GM23338 (cell line): ENCODE measurements at regions not wholly inside any gene's neighbourhood (a gene's known extent, or its start where the extent isn't known, plus 50 kb on each side); places are given as distances from the start of the nearest gene placed in this dataset.

ENCODE experiments used
- ATAC-seq: fragments of 200-7000 bp; cut with Tn5 transposase; 3 replicates; pipeline ENCODE4 v1.9.1; 2020
- DNase-seq: peaks from one replicate; pipeline ENCODE4 v3.0.0-alpha.2; 2015; ENCODE audit warnings: low spot score
- H2AFZ ChIP-seq: fragments of 200-600 bp; sonication (generic); 2 replicates; pipeline ENCODE4 v1.8.0; 2016; ENCODE audit warnings: antibody characterized with exemption, mild to moderate bottlenecking, moderate library complexity
- H3F3A ChIP-seq: fragments of 200-600 bp; sonication (generic); replicated peaks from 2 replicates; pipeline ENCODE4 v1.8.0; 2017; ENCODE audit warnings: antibody characterized with exemption, mixed run types, low read depth
- H3K27ac ChIP-seq: fragments of 200-600 bp; sonication (generic); 2 replicates; pipeline ENCODE4 v1.6.1; 2016; ENCODE audit warnings: low read depth
- H3K27me3 ChIP-seq: fragments of 200-600 bp; sonication (generic); 2 replicates; pipeline ENCODE4 v1.8.0; 2016; ENCODE audit warnings: mild to moderate bottlenecking, mixed run types, moderate library complexity; ENCODE audit not compliant: insufficient read depth
- H3K36me3 ChIP-seq: fragments of 200-600 bp; sonication (generic); 2 replicates; pipeline ENCODE4 v1.8.0; 2016; ENCODE audit warnings: mild to moderate bottlenecking; ENCODE audit not compliant: insufficient read depth
- H3K4me1 ChIP-seq: fragments of 200-600 bp; sonication (generic); 2 replicates; pipeline ENCODE4 v1.8.0; 2016; ENCODE audit warnings: mild to moderate bottlenecking, moderate library complexity; ENCODE audit not compliant: insufficient read depth
- H3K4me2 ChIP-seq: fragments of 200-600 bp; sonication (generic); 2 replicates; pipeline ENCODE4 v1.7.1; 2017; ENCODE audit warnings: mixed run types
- H3K4me3 ChIP-seq: fragments of 200-600 bp; sonication (generic); 2 replicates; pipeline ENCODE4 v1.6.1; 2016; ENCODE audit warnings: mixed run types
- H3K79me2 ChIP-seq: fragments of 200-600 bp; sonication (generic); replicated peaks from 2 replicates; pipeline ENCODE4 v1.8.0; 2017; ENCODE audit warnings: mild to moderate bottlenecking; ENCODE audit not compliant: insufficient read depth
- H3K9me2 ChIP-seq: fragments of 200-600 bp; sonication (generic); 2 replicates; pipeline ENCODE4 v1.8.0; 2017; ENCODE audit not compliant: insufficient read depth
- H4K20me1 ChIP-seq: fragments of 200-600 bp; sonication (generic); replicated peaks from 2 replicates; pipeline ENCODE4 v1.8.0; 2017; ENCODE audit warnings: mild to moderate bottlenecking; ENCODE audit not compliant: insufficient read depth
- H3K27ac Mint-ChIP-seq: 2 replicates; pipeline ENCODE4 v1.8.0; 2020; ENCODE audit warnings: inconsistent platforms, mild to moderate bottlenecking, moderate library complexity, mixed read lengths
- H3K27me3 Mint-ChIP-seq: 3 replicates; pipeline ENCODE4 v1.8.0; 2022; ENCODE audit warnings: low read depth, mild to moderate bottlenecking, moderate library complexity, mixed read lengths, inconsistent platforms; ENCODE audit not compliant: insufficient read depth, poor library complexity
- H3K36me3 Mint-ChIP-seq: 3 replicates; pipeline ENCODE4 v1.8.0; 2021; ENCODE audit warnings: low read depth, mild to moderate bottlenecking, inconsistent platforms, moderate library complexity, mixed read lengths
- H3K4me1 Mint-ChIP-seq: 3 replicates; pipeline ENCODE4 v1.8.0; 2020; ENCODE audit warnings: mild to moderate bottlenecking, inconsistent platforms, mixed read lengths
- H3K4me3 Mint-ChIP-seq: 3 replicates; pipeline ENCODE4 v1.8.0; 2021; ENCODE audit warnings: moderate library complexity, mild to moderate bottlenecking, inconsistent platforms, mixed read lengths
- H3K9me3 Mint-ChIP-seq: 3 replicates; pipeline ENCODE4 v1.8.0; 2020; ENCODE audit warnings: moderate library complexity, mild to moderate bottlenecking, inconsistent platforms, mixed read lengths
- CREB1 ChIP-seq: fragments of 250-450 bp; sonication (Bioruptor Pico); IDR thresholded peaks from 2 replicates; pipeline ENCODE4 v1.5.0; 2020; ENCODE audit warnings: low read depth, mild to moderate bottlenecking, moderate library complexity
- CTCF ChIP-seq, 2 experiments: fragments of 200-600 bp in 1 of 2; sonication (generic) in 1 of 2; conservative IDR thresholded peaks; 2 replicates each; pipeline versions ENCODE4 v1.5.1 to v1.6.1; 2016 to 2017; ENCODE audit warnings: antibody characterized with exemption in 2 of 2, low read depth in 2 of 2, mild to moderate bottlenecking in 2 of 2, moderate library complexity in 1 of 2
- EZH2phosphoT487 ChIP-seq: fragments of 200-600 bp; sonication (generic); IDR thresholded peaks from one replicate; pipeline ENCODE4 v1.8.1; 2018; ENCODE audit warnings: antibody characterized with exemption; ENCODE audit not compliant: unreplicated experiment
- JUNB ChIP-seq: IDR thresholded peaks from one replicate; pipeline ENCODE4 v1.6.1; 2016; ENCODE audit warnings: antibody characterized with exemption; ENCODE audit not compliant: unreplicated experiment
- NANOG ChIP-seq: IDR thresholded peaks from 2 replicates; pipeline ENCODE4 v1.6.1; 2016; ENCODE audit warnings: antibody characterized with exemption, borderline replicate concordance
- POLR2AphosphoS5 ChIP-seq: IDR thresholded peaks from 2 replicates; pipeline ENCODE4 v1.6.1; 2016; ENCODE audit warnings: antibody characterized with exemption, low read depth
- STAT1 ChIP-seq: IDR thresholded peaks from one replicate; pipeline ENCODE4 v1.6.1; 2016; ENCODE audit warnings: antibody characterized with exemption; ENCODE audit not compliant: unreplicated experiment
- ZNF114 ChIP-seq: fragments of 250-450 bp; sonication (Bioruptor Pico); IDR thresholded peaks from 2 replicates; pipeline ENCODE4 v1.5.0; 2020; ENCODE audit warnings: mild to moderate bottlenecking, moderate library complexity
- TF ChIP-seq, protein P1 (sequence below): IDR thresholded peaks from one replicate; pipeline ENCODE4 v1.6.1; 2018; ENCODE audit warnings: antibody characterized with exemption; ENCODE audit not compliant: unreplicated experiment
- TF ChIP-seq, protein P2 (sequence below): IDR thresholded peaks from 2 replicates; pipeline ENCODE4 v1.6.1; 2016; ENCODE audit warnings: antibody characterized with exemption
- TF ChIP-seq, protein P3 (sequence below): fragments of 250-450 bp; sonication (Bioruptor Pico); IDR thresholded peaks from 2 replicates; pipeline ENCODE4 v1.5.0; 2020; ENCODE audit warnings: mild to moderate bottlenecking, moderate library complexity

DNA sequence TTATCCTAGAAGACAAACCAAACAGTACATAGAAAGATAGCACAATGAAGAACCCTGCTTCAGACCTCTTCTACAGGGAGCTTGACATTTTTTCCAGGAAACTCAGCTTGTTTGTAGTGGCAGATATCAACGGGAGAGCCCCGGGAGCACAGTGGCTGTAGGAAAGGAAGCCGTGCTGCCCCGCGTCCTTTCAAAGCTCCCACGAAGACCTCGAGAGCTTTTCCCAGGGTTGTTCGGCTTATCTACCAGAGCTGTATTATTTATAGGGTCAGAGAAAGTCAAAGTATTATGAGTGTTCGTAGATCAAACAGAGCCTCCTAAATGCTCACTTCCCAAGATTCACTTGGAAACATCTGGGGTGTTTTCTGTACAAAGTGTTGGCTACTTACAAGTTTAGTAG, 167.1 kb upstream of the COPS8 start:
- Histone ChIP-seq H3K79me2 (no peaks in the 10 kb centered on the region), H3K4me1 (no peaks in the 10 kb centered on the region), H4K20me1 (no peaks in the 10 kb centered on the region), H3K9me2 (no peaks in the 10 kb centered on the region; the same call in 1 of the 2 replicates), H3K4me3 (no peak overlapping the region), H3F3A (no peaks in the 10 kb centered on the region), H2AFZ (no peak overlapping the region), H3K36me3 (no peaks in the 10 kb centered on the region), H3K27ac (no peak overlapping the region), H3K4me2 (no peak overlapping the region), H3K27me3 (no peaks in the 10 kb centered on the region)
- H3K27ac Mint-ChIP-seq: no peak overlapping the region
- ATAC-seq: no peak
- no peak overlapping the region for H3K4me3 Mint-ChIP-seq
- peaks cover 4% of the 10 kb centered on the region; the same call in 2 of the 3 replicates for H3K4me1 Mint-ChIP-seq
- H3K27me3 Mint-ChIP-seq: peaks cover 6% of the 10 kb centered on the region
- no peaks in the 10 kb centered on the region for H3K36me3 Mint-ChIP-seq
- TF ChIP-seq JUNB (no peak), ZNF114 (CRISPR knock-in tag) (no peak), STAT1 (no peak), POLR2AphosphoS5 (no peak), CREB1 (no peak), CTCF (conservative IDR thresholded peaks at IDR 0.05; ENCODE audit: low read depth in 2 of 2) (no peak), NANOG (no peak), EZH2phosphoT487 (no peak)
- TF ChIP-seq, protein P1, sequence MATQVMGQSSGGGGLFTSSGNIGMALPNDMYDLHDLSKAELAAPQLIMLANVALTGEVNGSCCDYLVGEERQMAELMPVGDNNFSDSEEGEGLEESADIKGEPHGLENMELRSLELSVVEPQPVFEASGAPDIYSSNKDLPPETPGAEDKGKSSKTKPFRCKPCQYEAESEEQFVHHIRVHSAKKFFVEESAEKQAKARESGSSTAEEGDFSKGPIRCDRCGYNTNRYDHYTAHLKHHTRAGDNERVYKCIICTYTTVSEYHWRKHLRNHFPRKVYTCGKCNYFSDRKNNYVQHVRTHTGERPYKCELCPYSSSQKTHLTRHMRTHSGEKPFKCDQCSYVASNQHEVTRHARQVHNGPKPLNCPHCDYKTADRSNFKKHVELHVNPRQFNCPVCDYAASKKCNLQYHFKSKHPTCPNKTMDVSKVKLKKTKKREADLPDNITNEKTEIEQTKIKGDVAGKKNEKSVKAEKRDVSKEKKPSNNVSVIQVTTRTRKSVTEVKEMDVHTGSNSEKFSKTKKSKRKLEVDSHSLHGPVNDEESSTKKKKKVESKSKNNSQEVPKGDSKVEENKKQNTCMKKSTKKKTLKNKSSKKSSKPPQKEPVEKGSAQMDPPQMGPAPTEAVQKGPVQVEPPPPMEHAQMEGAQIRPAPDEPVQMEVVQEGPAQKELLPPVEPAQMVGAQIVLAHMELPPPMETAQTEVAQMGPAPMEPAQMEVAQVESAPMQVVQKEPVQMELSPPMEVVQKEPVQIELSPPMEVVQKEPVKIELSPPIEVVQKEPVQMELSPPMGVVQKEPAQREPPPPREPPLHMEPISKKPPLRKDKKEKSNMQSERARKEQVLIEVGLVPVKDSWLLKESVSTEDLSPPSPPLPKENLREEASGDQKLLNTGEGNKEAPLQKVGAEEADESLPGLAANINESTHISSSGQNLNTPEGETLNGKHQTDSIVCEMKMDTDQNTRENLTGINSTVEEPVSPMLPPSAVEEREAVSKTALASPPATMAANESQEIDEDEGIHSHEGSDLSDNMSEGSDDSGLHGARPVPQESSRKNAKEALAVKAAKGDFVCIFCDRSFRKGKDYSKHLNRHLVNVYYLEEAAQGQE: no peak
- TF ChIP-seq, protein P2, sequence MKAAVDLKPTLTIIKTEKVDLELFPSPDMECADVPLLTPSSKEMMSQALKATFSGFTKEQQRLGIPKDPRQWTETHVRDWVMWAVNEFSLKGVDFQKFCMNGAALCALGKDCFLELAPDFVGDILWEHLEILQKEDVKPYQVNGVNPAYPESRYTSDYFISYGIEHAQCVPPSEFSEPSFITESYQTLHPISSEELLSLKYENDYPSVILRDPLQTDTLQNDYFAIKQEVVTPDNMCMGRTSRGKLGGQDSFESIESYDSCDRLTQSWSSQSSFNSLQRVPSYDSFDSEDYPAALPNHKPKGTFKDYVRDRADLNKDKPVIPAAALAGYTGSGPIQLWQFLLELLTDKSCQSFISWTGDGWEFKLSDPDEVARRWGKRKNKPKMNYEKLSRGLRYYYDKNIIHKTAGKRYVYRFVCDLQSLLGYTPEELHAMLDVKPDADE: no peak
- TF ChIP-seq, protein P3, sequence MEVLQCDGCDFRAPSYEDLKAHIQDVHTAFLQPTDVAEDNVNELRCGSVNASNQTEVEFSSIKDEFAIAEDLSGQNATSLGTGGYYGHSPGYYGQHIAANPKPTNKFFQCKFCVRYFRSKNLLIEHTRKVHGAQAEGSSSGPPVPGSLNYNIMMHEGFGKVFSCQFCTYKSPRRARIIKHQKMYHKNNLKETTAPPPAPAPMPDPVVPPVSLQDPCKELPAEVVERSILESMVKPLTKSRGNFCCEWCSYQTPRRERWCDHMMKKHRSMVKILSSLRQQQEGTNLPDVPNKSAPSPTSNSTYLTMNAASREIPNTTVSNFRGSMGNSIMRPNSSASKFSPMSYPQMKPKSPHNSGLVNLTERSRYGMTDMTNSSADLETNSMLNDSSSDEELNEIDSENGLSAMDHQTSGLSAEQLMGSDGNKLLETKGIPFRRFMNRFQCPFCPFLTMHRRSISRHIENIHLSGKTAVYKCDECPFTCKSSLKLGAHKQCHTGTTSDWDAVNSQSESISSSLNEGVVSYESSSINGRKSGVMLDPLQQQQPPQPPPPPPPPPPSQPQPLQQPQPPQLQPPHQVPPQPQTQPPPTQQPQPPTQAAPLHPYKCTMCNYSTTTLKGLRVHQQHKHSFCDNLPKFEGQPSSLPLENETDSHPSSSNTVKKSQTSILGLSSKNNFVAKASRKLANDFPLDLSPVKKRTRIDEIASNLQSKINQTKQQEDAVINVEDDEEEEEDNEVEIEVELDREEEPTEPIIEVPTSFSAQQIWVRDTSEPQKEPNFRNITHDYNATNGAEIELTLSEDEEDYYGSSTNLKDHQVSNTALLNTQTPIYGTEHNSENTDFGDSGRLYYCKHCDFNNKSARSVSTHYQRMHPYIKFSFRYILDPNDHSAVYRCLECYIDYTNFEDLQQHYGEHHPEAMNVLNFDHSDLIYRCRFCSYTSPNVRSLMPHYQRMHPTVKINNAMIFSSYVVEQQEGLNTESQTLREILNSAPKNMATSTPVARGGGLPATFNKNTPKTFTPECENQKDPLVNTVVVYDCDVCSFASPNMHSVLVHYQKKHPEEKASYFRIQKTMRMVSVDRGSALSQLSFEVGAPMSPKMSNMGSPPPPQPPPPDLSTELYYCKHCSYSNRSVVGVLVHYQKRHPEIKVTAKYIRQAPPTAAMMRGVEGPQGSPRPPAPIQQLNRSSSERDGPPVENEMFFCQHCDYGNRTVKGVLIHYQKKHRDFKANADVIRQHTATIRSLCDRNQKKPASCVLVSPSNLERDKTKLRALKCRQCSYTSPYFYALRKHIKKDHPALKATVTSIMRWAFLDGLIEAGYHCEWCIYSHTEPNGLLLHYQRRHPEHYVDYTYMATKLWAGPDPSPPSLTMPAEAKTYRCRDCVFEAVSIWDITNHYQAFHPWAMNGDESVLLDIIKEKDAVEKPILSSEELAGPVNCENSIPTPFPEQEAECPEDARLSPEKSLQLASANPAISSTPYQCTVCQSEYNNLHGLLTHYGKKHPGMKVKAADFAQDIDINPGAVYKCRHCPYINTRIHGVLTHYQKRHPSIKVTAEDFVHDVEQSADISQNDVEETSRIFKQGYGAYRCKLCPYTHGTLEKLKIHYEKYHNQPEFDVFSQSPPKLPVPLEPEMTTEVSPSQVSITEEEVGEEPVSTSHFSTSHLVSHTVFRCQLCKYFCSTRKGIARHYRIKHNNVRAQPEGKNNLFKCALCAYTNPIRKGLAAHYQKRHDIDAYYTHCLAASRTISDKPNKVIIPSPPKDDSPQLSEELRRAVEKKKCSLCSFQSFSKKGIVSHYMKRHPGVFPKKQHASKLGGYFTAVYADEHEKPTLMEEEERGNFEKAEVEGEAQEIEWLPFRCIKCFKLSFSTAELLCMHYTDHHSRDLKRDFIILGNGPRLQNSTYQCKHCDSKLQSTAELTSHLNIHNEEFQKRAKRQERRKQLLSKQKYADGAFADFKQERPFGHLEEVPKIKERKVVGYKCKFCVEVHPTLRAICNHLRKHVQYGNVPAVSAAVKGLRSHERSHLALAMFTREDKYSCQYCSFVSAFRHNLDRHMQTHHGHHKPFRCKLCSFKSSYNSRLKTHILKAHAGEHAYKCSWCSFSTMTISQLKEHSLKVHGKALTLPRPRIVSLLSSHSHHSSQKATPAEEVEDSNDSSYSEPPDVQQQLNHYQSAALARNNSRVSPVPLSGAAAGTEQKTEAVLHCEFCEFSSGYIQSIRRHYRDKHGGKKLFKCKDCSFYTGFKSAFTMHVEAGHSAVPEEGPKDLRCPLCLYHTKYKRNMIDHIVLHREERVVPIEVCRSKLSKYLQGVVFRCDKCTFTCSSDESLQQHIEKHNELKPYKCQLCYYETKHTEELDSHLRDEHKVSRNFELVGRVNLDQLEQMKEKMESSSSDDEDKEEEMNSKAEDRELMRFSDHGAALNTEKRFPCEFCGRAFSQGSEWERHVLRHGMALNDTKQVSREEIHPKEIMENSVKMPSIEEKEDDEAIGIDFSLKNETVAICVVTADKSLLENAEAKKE (CRISPR knock-in tag): no peak
- DNase-seq: no peak
- H3K9me3 Mint-ChIP-seq: no peaks in the 10 kb centered on the region
